Caco-2 (cell line): ENCODE measurements at regions not wholly inside any gene's neighbourhood (a gene's known extent, or its start where the extent isn't known, plus 50 kb on each side); places are given as distances from the start of the nearest gene placed in this dataset.
A peak's percentile ranks its signal among the peaks of the same experiment; 100 is the strongest.

Experiments
- BruUV-seq: library from RNA; stranded (reverse); fragments of 400-500 nt; replicated peaks from 2 replicates; lab custom pipeline; 2021; lab: Mats Ljungman, UMichigan
- CTCF ChIA-PET: fragments of 300-600 bp; sonication (Branson Sonifier 250); formaldehyde crosslinking; loops from one replicate; lab custom pipeline; 2022; ENCODE audit warnings: antibody characterized with exemption; lab: Charles Lee
- POLR2A ChIA-PET: fragments of 300-600 bp; sonication (Branson Sonifier 250); formaldehyde crosslinking; loops from one replicate; lab custom pipeline; 2022; ENCODE audit warnings: antibody characterized with exemption; lab: Charles Lee
- DNase-seq, 2 experiments: peaks; one replicate each; pipeline versions ENCODE4 v3.0.0 to v3.0.0-alpha.2; 2020 to 2022
- H3K27me3 ChIP-seq: replicated peaks from 2 replicates; pipeline ENCODE4 v1.6.0; 2011; ENCODE audit warnings: low read length; ENCODE audit not compliant: control insufficient read depth, insufficient read depth
- H3K36me3 ChIP-seq: 2 replicates; pipeline ENCODE4 v1.5.1; 2011; ENCODE audit warnings: low read length; ENCODE audit not compliant: control insufficient read depth, insufficient read depth
- H3K4me1 ChIP-seq: fragments of 250-450 bp; sonication (Bioruptor Pico); 2 replicates; pipeline ENCODE4 v1.5.1; 2020; ENCODE audit warnings: mild to moderate bottlenecking
- H3K4me3 ChIP-seq: 2 replicates; pipeline ENCODE4 v1.5.1; 2011; ENCODE audit warnings: low read depth, mild to moderate bottlenecking, control low read depth, low read length
- H3K9me3 ChIP-seq: fragments of 250-450 bp; sonication (Bioruptor Pico); 2 replicates; pipeline ENCODE4 v1.5.1; 2020; ENCODE audit warnings: mild to moderate bottlenecking, moderate library complexity
- H3K27ac Mint-ChIP-seq: one replicate; pipeline ENCODE4 v1.8.0; 2022; ENCODE audit warnings: mixed read lengths; ENCODE audit not compliant: unreplicated experiment
- H3K27me3 Mint-ChIP-seq: one replicate; pipeline ENCODE4 v1.8.0; 2022; ENCODE audit warnings: mixed read lengths; ENCODE audit not compliant: insufficient read depth, unreplicated experiment
- H3K36me3 Mint-ChIP-seq: one replicate; pipeline ENCODE4 v1.8.0; 2022; ENCODE audit warnings: mild to moderate bottlenecking, mixed read lengths; ENCODE audit not compliant: insufficient read depth, unreplicated experiment
- H3K4me1 Mint-ChIP-seq: one replicate; pipeline ENCODE4 v1.8.0; 2022; ENCODE audit warnings: low read depth, mixed read lengths; ENCODE audit not compliant: unreplicated experiment
- H3K4me3 Mint-ChIP-seq: one replicate; pipeline ENCODE4 v1.8.0; 2022; ENCODE audit warnings: mild to moderate bottlenecking, moderate library complexity, mixed read lengths; ENCODE audit not compliant: unreplicated experiment
- H3K9me3 Mint-ChIP-seq: one replicate; pipeline ENCODE4 v1.8.0; 2022; ENCODE audit warnings: mixed read lengths; ENCODE audit not compliant: unreplicated experiment
- intact Hi-C: fragments of 100-400 bp; cut with micrococcal nuclease; formaldehyde crosslinking; loops from one replicate; pipeline ENCODE4 v1.10.0; 2022; ENCODE audit not compliant: unreplicated experiment
- TF ChIP-seq, protein P1 (sequence below), 2 experiments: fragments of 200-600 bp in 1 of 2; IDR thresholded peaks; 1 replicate in 1 of 2; 2 replicates in 1 of 2; pipeline versions ENCODE4 v1.5.1 to v1.8.0; 2011 to 2022; ENCODE audit warnings: antibody characterized with exemption in 1 of 2, control low read depth in 1 of 2, inconsistent platforms in 1 of 2, low read depth in 1 of 2, low read length in 1 of 2, mild to moderate bottlenecking in 1 of 2, moderate library complexity in 1 of 2; ENCODE audit not compliant: insufficient read depth in 1 of 2, severe bottlenecking in 1 of 2, unreplicated experiment in 1 of 2

DNA sequence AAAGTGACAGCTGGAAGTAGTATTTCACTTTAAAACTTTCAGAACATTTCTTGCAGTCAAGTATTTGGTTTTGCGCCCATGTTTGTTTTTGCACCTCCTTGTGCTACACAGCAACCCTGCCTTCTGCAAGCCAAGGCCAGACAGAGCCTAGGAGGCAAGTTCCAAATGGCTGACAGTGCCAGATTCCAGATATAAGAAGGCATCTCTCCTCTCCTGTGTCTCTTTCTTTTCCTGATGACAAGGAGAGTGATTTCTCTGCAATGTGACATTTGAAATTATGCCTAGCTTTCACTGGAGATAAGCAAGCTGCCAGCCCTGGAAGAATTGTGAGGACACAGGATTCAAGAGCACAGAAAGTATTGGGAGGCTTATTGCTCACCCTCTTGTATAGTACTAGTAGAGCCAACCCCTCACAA is 149.1 kb upstream of the TENT5A start:
- no peak overlapping the region for H3K4me3 ChIP-seq
- ChIA-PET CTCF (interaction anchor here (0.6 kb wide), 1 partner anchor 934 kb away, joined by 5 read pairs; no protein-coding TSS in a partner anchor), POLR2A (no interaction called here)
- TF ChIP-seq, protein P1, sequence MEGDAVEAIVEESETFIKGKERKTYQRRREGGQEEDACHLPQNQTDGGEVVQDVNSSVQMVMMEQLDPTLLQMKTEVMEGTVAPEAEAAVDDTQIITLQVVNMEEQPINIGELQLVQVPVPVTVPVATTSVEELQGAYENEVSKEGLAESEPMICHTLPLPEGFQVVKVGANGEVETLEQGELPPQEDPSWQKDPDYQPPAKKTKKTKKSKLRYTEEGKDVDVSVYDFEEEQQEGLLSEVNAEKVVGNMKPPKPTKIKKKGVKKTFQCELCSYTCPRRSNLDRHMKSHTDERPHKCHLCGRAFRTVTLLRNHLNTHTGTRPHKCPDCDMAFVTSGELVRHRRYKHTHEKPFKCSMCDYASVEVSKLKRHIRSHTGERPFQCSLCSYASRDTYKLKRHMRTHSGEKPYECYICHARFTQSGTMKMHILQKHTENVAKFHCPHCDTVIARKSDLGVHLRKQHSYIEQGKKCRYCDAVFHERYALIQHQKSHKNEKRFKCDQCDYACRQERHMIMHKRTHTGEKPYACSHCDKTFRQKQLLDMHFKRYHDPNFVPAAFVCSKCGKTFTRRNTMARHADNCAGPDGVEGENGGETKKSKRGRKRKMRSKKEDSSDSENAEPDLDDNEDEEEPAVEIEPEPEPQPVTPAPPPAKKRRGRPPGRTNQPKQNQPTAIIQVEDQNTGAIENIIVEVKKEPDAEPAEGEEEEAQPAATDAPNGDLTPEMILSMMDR (IDR thresholded peaks at IDR 0.05; ENCODE audit: insufficient read depth in 1 of 2, low read depth in 1 of 2, low read length in 1 of 2, severe bottlenecking in 1 of 2, unreplicated experiment in 1 of 2), result no peak
- BruUV-seq, result no TSS peak
- H3K27me3 ChIP-seq, result no peaks in the 10 kb centered on the region
- peaks cover 30% of the 10 kb centered on the region for H3K4me1 ChIP-seq
- H3K4me3 Mint-ChIP-seq, result no peak overlapping the region
- intact Hi-C loops, result no loop called here
- no peak for DNase-seq
- H3K9me3 ChIP-seq, result no peaks in the 10 kb centered on the region; the same call in 1 of the 2 replicates
- no peaks in the 10 kb centered on the region for H3K36me3 ChIP-seq
- no peaks in the 10 kb centered on the region for H3K27me3 Mint-ChIP-seq
- no peaks in the 10 kb centered on the region for H3K36me3 Mint-ChIP-seq
- H3K27ac Mint-ChIP-seq, result no peak overlapping the region
- H3K4me1 Mint-ChIP-seq, result peaks cover 26% of the 10 kb centered on the region
- peaks cover 25% of the 10 kb centered on the region for H3K9me3 Mint-ChIP-seq

DNA sequence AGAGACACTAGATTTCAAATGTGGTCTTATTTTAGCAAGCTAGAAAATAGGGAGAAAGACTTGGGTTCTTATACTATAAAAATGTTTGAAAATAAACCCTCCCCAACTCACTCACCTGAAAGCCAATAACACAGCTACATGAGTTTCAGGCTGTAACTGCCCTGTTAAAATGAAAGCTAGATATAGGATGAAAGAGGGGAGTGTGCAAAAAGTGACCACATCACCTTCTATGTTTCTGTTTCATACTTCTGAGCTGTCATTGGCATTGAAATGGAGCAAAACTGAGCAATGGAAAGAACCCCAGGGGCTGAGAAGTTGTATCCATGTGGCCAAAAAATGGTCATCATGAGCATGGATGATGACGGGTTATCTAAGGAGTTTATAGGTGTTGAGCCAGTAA is 148.1 kb upstream of the TENT5A start:
- no TSS peak for BruUV-seq
- intact Hi-C loops, result no loop called here
- no peak overlapping the region for H3K27ac Mint-ChIP-seq
- Histone ChIP-seq H3K4me1 (peaks cover 32% of the 10 kb centered on the region), H3K27me3 (no peaks in the 10 kb centered on the region), H3K9me3 (no peaks in the 10 kb centered on the region; the same call in 1 of the 2 replicates), H3K4me3 (no peak overlapping the region), H3K36me3 (no peaks in the 10 kb centered on the region)
- POLR2A ChIA-PET, result no interaction called here
- no peaks in the 10 kb centered on the region for H3K27me3 Mint-ChIP-seq
- TF ChIP-seq, protein P1 (IDR thresholded peaks at IDR 0.05; ENCODE audit: insufficient read depth in 1 of 2, low read depth in 1 of 2, low read length in 1 of 2, severe bottlenecking in 1 of 2, unreplicated experiment in 1 of 2), result no peak
- peaks cover 25% of the 10 kb centered on the region for H3K9me3 Mint-ChIP-seq
- no peaks in the 10 kb centered on the region for H3K36me3 Mint-ChIP-seq
- CTCF ChIA-PET, result no interaction called here
- no peak for DNase-seq
- peaks cover 17% of the 10 kb centered on the region for H3K4me1 Mint-ChIP-seq
- H3K4me3 Mint-ChIP-seq, result no peak overlapping the region

DNA sequence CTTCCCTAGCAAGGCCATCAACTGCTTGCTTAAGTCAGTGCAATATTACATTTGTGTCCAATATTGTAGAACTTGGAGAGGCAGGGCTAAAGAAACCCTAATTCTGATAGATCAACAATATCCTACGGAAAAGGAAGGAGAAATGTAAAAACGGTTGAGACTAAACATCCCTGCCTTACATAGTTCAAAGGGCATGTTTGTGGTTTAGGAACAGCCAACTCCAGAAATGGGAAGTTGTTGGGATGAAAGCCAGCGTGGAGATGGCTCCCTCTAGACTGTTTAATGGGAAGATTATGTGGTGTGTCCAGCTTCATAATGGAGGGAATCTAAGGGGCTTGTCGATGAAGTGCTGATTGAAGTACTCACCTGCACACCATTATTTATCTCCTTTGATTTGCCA is 145.3 kb upstream of the TENT5A start:
- peaks cover 55% of the 10 kb centered on the region for H3K4me1 ChIP-seq
- intact Hi-C loops, result no loop called here
- no TSS peak for BruUV-seq
- CTCF ChIA-PET, result no interaction called here
- Mint-ChIP-seq H3K27ac (peak overlapping the region; percentile 26), H3K4me3 (no peak overlapping the region), H3K4me1 (peaks cover 9% of the 10 kb centered on the region), H3K36me3 (no peaks in the 10 kb centered on the region), H3K9me3 (peaks cover 7% of the 10 kb centered on the region), H3K27me3 (no peaks in the 10 kb centered on the region)
- TF ChIP-seq, protein P1 (IDR thresholded peaks at IDR 0.05; ENCODE audit: insufficient read depth in 1 of 2, low read depth in 1 of 2, low read length in 1 of 2, severe bottlenecking in 1 of 2, unreplicated experiment in 1 of 2), result no peak
- H3K4me3 ChIP-seq, result no peak overlapping the region
- POLR2A ChIA-PET, result no interaction called here
- H3K27me3 ChIP-seq, result no peaks in the 10 kb centered on the region
- DNase-seq, result no peak
- no peaks in the 10 kb centered on the region; the same call in 1 of the 2 replicates for H3K9me3 ChIP-seq
- no peaks in the 10 kb centered on the region for H3K36me3 ChIP-seq
